Prostate gland (tissue), 2 donors: ENCODE measurements at regions not wholly inside any gene's neighbourhood (a gene's known extent, or its start where the extent isn't known, plus 50 kb on each side); places are given as distances from the start of the nearest gene placed in this dataset.

Experiments
- POLR2A ChIP-seq: fragments of 450-650 bp; IDR thresholded peaks from one replicate; pipeline ENCODE4 v1.6.1; 2016; ENCODE audit warnings: antibody characterized with exemption, mild to moderate bottlenecking
- POLR2AphosphoS5 ChIP-seq: sonication (generic); formaldehyde crosslinking; IDR thresholded peaks from one replicate; pipeline ENCODE4 v1.6.1; 2017; ENCODE audit warnings: antibody characterized with exemption
- TF ChIP-seq, protein P1 (sequence below), 4 experiments: fragments of 200-600 bp in 2 of 4; fragments of 450-650 bp in 2 of 4; sonication (generic) in 2 of 4; IDR thresholded peaks; 1 replicate in 3 of 4; 2 replicates in 1 of 4; pipeline ENCODE4 v1.5.1; 2016 to 2019; ENCODE audit warnings: antibody characterized with exemption in 4 of 4, mild to moderate bottlenecking in 2 of 4, moderate library complexity in 2 of 4

- TF ChIP-seq, protein P1, sequence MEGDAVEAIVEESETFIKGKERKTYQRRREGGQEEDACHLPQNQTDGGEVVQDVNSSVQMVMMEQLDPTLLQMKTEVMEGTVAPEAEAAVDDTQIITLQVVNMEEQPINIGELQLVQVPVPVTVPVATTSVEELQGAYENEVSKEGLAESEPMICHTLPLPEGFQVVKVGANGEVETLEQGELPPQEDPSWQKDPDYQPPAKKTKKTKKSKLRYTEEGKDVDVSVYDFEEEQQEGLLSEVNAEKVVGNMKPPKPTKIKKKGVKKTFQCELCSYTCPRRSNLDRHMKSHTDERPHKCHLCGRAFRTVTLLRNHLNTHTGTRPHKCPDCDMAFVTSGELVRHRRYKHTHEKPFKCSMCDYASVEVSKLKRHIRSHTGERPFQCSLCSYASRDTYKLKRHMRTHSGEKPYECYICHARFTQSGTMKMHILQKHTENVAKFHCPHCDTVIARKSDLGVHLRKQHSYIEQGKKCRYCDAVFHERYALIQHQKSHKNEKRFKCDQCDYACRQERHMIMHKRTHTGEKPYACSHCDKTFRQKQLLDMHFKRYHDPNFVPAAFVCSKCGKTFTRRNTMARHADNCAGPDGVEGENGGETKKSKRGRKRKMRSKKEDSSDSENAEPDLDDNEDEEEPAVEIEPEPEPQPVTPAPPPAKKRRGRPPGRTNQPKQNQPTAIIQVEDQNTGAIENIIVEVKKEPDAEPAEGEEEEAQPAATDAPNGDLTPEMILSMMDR (IDR thresholded peaks at IDR 0.05): no peak
- TF ChIP-seq POLR2A (no peak), POLR2AphosphoS5 (no peak)
Measured at GRCh38 chr2:15776992-15777702, 163.2 kb upstream of the MYCN start.
